ENCODE measurements at regions not wholly inside any gene's neighbourhood (a gene's known extent, or its start where the extent isn't known, plus 50 kb on each side); places are given as distances from the start of the nearest gene placed in this dataset.

DNA sequence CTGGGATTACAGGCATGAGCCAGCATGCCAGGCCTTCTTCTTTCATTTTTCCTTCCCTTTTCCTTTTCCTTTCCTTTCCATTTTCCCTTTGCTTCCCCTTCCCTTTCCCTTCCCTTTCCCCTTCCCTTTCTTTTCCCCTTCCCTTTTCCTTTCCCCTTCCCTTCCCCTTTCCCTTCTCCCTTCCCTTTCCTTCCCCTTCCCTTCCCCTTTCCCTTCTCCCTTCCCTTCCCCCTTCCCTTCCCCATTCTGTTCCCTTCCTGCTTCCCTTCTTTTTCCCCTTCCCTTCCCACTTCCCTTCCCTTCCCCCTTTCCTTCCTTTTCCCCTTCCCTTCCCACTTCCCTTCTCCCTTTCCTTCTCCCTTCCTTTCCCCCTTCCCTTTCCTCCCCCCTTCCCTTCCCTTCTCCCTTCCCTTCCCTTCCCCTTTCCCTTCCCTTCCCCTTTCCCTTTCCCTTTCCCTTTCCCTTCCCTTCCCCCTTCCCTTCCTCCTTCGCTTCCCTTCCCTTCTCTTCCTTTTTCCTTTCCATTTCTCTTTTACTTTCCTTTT is 712.2 kb upstream of the POM121L12 start:
- DNase-seq, result no peak

DNA sequence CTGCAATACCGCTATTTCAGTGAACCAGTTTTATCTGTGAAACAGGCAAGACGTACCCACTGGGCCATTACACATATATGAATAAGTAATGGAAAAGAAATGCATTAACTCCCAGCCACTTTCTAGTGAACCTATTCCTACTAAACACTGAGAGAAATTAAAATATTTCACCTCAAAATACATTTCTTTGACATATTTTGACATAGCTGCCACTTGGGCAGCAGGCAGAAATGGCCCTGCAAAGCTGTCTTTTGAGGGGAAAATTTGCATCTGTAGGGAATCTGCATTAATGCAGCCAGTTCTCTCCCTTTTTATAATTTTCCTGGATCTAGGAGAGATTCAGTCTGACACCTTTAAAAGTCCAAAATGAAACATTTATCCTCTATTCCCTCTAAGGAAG is 714.8 kb upstream of the POM121L12 start:
- DNase-seq, result no peak

DNA sequence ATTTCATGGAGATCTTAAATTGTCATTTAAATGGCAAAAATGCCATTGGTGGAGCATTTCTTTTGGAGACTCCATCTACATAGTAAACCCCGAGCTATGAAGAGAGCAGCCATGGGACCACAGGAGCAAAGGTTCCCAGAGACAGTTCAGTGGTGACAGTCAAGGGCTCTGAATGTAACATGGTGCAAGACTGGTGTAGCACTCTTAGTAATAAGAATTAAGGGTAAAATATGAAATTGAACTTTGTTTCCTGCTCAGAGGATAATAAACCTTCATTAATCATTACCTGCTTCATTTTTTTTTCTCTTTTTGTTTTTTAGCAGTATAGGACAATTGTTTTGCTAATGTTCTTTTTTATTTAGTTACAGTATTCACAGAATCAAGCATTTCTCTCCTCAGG is 717.5 kb upstream of the POM121L12 start:
- no peak for DNase-seq

DNA sequence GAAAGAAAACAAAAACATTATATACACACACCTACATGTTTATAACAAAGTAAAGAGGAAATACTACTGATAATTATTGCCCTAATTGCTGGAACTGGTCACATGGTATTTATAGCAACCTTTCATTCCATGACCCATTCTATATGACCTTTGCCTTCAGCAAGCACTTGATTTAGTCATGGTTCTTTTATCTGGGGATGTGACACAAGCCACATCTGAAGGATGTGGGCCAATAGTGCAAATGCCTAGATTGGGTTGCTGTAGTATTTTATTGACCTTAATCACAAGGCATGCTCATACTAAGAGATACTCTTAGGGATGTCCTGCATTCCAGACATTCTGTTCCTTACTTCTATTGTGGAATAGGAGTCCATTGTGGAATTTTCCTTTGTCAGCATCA is 723.5 kb upstream of the POM121L12 start:
- DNase-seq, result no peak

DNA sequence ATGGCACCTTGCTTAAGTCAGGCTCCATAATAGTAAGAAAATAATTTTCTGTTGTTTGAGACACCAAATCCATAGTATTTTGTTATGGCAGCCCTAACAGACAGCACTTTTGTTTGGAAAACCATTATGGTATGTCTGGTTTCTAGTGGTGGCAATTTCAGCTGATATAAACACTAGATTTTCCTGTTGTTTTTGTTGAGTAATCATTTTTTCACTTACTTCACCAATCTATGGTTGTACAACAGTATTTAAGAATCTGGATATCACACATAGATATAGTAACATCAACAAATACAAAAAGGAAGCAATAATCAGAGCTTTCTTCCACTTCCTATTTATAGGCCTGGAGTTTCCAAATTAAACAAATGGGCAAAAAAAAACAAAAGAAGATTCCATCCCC is 725.8 kb upstream of the POM121L12 start:
- no peak for DNase-seq

DNA sequence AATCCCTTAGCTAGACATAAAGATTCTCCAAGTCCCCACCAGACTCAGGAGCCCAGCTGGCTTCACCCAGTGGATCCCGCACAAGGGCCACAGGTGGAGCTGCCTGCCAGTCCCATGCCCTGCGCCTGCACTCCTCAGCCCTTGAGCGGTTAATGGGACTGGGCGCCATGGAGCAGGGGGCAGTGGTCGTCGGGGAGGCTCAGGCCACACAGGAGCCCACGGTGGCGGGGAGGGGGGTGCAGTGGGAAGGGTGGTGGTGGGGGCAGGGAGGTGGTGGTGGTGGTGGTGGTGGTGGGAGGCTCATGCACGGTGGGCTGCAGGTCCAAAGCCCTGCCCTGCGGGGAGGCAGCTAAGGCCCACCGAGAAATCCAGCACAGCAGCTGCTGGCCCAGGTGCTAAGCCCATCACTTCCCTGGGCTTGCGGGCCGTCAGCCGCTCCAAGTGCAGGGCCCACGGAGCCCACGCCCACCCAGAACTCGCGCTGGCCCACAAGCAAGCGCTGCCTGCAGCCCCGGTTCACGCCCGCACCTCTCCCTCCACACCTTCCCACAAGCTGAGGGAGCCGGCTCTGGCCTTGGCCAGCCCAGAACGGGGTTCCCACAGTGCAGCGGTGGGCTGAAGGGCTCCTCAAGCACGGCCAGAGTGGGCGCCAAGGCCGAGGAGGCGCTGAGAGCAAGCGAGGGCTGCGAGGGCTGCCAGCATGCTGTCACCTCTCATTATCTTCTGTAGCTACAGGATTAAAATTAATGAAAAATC is 732.5 kb upstream of the POM121L12 start:
- DNase-seq, result no peak

DNA sequence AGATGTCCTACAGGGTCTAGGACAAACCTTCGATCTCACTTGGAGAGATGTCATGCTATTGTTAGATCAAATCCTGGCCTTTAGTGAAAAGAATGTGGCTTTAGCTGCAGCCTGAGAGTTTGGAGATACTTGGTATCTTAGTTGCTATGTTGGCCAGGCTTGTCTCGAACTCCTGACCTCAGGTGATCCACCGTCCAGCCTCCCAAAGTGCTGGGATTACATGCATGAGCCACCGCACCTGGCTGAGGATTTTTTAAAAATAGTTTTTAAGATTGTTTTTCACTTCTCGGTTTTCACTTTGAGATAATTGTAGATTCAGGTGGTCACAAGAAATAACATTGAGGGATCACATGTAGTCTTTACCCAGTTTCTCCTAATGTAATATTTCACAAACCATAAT is 738.3 kb upstream of the POM121L12 start:
- no peak for DNase-seq

DNA sequence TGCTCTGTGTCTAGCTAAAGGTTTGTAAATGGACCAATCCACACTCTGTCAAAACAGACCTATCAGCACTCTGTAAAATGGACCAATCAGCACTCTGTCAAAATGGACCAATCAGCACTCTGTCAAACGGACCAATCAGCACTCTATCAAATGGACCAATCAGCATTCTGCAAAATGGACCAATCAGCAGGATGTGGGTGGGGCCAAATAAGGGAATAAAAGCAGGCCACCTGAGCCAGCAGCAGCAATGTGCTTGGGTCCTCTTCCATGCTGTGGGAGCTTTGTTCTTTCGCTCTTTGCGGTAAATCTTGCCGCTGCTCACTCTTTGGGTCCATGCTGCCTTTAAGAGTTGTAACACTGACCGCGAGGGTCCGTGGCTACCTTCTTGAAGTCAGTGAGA is 740.5 kb upstream of the POM121L12 start:
- DNase-seq, result no peak

DNA sequence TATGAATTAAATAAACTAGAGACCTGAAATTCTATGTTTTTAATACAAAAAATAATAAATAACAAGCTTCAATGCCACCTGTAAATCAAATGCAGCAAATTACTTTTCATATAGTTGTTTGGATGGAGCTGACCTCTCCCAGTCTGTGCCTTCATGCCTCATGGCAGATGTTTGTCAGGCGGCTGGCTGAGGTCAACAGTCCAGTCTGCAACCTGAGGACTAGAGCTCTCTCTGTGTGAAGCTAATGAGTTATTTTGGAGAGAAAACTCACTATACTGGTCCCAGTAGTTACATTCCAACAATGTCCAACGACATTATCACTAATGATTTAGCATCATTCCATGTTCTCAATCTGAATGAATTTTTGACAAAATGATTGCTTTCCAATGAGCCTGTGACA is 746.2 kb upstream of the POM121L12 start:
- no peak for DNase-seq

DNA sequence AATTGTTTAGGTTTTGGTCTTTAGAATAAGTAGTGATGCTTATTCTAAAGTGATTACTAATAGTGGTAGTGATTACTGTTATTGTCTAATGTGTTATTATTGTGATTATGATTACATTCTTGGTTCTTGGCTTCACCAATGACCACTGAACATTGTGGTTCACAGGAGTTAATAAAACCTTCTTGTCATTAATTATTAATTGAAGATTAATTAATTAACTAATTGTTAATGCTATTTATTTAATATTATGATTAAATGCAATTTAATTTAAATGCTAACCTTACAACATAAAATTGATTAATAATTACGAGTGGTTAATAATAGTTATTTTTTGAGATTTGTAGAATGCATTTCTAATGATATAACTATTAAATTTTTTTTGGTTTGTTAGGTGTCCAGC is 747.7 kb upstream of the POM121L12 start:
- no peak for DNase-seq

DNA sequence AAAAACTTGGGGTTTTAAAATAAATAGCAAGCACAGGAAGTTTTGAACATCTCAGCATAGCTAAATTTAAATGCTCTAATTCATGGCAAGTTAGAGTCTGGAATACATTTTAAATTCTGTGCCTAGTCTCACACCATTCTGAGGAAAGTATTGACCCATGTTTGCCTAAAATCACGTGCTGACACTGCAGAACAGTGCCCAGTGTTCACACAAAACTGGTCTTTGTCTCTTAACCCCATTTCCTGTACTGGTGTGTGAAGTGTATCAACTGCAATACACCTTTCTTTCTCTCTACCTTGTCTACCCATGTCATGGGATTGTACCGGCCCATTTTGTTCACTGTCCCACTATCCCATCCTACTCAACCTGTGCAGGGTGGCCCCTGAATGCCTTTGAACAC is 749.7 kb upstream of the POM121L12 start:
- no peak for DNase-seq

DNA sequence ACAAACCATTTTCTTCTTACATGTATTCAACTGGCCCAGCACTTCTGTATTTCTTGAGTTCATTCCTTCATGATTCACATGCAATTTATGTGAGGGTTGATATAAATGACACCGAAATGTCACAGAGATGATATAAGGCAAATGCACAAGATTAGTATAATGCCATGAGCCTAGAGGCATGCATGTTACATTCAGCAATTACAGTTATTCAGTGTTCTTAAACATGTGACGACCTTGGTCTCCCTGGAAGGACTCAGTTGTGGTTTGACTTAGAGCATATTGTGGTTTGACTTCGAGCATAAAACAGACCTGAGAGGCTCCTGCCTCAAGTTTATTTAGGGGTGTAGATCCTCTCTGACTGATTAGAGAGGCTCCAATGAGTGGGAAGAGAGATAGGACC is 752.1 kb upstream of the POM121L12 start:
- DNase-seq, result no peak

DNA sequence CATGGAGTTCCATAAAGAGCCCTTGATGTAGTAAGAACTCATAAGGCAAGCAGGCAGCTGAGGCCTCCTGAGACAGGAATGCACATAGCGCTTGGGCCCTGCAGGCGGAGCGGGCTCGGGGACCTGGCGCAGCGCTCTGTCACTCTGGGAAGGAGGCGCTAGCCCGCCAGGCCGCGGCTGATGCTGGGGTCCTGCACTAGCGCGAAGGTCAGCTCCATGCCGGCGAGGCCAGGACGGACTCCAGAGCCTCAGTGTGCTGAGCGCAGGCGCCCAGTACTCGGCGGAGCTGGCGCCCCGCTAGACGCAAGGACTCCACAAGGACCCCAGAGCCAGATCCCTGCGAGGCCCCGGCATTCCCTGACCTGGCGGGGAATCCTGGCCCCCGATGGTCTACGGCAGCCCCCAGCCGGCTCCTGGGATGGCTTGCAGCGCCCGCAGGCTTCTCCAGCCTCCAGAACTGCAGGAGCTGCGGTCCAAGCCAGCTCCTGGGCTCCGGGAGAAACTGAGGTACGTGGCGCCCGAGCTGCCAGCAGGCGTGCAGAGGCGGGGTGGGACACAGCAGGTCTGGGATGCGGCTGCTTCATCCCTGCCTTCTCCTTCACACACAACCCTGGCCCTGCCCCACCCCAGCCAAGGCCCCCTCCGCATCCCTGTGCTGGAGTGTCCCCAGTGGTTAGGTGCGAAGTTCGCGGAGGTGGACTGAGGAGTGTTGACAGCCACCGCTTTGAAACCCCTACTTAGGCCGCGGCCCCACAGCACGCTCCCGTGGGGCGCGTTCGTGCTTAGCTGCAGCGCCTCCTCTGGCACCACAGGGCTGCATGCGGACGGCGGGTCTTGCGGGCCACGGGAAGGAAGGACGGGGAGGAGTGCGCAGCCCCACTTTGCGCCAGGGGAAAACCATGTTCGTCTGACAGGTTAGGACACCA is 761.5 kb upstream of the POM121L12 start:
- no peak for DNase-seq

DNA sequence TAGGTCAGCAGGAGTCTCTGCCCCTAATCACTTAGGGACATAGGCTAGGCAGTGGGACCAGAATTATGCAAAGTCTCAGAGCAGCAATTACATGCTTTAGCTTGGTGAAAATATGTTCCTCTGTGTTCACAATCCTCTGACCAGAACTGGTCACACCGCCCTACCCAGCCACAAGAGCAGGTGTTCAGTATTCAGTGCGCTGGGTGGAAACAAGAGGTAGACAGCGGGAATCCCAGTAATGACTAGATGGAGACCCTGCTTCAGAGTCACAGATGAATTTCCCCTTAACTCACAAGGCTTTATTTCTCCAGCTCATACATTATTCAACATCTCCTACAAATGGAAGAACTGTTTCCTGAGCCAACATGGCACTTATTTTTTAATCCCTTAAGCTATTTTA is 763.7 kb upstream of the POM121L12 start:
- no peak for DNase-seq

DNA sequence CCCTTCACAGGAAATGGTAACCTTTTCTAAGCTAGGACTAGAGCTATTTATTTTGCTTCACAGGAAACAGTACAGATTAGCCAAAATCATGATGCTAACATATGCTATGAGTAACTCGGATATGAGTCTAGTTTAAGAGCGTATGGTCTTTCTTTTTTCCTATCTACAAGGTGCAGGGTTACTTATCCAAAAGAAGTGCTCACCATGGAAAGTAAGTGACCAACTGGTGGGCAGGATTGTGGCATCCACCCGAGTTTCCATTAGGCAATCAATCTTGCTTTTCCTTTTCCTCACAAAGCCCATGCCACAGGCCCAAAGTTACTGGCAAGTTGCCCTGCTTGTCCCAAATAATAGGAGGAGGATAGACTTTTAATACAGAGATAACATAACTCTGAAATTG is 765.1 kb upstream of the POM121L12 start:
- DNase-seq, result no peak

DNA sequence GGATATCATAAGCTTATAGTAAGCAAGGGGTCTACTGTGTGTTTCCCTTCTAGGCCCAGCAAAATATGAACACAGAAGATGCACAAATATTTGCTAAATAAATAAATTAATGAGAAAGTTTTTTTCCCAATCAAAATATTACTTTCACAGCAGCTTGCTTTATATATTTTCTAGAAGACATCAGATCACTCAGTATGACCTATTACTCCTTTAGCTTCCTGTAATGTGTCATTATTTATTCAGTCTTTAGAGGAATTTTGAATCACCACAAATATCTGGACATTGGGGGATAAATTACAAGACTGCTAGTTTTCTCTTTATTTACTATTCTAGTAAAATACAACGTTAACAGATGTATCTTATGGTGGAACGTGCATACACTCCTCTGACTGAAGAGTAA is 765.8 kb upstream of the POM121L12 start:
- no peak for DNase-seq

DNA sequence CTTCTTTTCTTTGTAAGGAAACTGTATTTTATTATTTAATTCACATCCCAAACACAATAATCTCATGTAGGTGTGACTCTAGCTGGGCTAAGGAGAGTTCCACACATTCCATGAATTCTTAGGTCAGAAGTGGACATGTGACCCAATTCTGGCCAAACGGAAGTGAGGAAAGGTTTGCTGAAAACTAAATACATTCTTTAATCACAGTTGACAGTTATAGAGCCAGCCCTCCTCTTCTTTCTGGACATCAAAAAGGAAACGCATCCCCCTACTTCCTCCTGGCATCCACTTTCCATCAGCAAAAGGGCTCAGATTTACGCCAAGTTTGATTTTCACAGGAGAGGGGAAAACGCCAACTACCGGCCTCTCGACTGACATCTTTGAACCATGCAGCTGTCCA is 774.4 kb upstream of the POM121L12 start:
- DNase-seq, result no peak

DNA sequence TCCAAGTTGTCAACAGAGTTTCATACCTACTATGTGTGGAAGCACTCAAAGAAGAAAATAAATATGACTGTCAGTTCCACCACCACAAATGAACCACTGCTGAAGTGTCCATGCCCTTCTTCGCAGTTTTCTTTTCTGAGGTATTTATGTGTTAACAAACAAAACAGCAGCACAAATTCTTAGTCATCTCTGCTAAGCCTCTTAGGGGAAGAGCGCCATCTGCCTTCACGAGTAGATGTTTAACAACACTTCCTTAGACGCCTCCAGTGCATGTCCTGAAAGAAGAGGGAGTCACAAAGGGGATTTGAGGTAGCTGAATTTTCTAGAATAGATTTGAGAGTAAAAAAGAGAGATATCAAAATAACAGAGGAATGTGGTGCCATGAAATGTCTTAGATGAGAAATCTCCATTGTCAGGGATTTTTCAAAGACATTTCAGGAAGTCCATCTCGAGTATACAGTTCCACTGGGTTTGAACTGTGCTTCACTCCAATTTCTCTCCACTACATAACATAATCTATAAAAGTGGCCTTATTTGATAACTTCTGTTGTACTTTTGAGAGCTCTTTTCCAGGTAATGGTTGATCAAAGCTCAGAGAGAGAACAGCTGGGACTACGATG is 775.3 kb upstream of the POM121L12 start:
- DNase-seq, result no peak

DNA sequence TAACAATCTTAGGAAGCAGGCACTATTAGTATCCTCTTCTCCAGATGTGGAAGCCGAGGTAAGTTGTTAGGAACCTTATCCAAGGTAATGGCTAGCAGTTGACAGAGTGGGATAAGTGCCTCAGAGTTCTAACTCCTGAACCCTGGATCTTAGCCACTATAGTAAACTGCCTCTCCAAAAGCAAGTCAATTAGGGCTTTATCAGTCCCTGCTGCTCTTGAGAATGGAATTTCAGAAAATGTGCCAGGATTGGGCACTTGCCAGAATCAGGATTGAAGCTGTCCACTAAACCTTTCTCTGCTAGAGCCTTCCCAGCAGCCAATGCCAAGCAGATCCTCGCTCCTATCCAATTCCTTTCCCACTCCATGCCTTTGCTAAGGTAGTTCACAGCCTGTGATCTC is 777.5 kb upstream of the POM121L12 start:
- no peak for DNase-seq

DNA sequence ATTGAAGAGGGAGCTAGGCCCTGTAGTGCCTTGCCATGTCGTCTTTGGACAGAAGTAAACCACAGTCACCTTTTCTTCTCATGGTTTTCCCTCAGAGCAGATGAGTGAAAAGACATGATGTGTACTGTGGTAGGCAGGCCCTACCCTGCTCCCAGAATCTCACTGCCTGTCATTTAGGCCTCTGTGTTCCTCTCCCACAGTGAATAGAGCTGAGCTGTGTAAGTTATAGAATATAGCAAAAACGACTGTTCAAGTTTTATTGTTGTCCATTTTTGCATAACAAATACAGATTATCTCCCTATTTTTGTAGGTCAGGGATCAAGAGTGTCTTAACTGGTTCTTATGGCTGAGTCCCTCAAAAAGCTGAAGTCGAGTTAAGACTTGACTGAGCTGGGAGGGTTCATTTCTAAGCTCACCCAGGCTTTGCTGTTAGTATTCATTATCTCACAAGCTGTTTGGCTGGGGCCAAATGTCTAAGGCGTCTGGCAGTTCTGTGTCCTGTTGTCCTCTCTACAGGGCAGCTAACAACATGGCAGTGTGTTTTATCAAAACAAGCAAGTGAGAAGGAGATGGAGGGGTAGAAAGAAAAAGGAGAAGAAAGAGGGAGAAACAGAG is 780.9 kb upstream of the POM121L12 start:
- DNase-seq, result no peak

DNA sequence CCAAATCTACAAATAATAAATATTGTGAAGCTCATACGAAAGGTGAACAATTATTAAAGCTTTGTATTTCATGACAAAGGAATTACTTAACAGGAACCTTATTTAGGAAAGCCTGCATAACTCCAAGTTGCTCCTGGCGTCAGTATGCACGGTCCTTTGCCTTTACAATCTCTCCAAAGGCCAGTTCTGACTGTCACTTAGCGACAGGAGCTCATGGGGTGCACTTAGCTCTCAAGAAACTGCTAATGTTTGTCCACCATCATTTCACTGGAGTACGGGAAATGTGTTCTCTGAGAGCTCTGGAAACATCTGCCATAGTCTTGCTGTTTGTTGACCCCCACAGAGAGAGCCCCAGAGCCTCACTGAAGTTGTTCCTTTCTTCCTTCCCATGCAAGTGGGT is 781.5 kb upstream of the POM121L12 start:
- DNase-seq, result no peak

DNA sequence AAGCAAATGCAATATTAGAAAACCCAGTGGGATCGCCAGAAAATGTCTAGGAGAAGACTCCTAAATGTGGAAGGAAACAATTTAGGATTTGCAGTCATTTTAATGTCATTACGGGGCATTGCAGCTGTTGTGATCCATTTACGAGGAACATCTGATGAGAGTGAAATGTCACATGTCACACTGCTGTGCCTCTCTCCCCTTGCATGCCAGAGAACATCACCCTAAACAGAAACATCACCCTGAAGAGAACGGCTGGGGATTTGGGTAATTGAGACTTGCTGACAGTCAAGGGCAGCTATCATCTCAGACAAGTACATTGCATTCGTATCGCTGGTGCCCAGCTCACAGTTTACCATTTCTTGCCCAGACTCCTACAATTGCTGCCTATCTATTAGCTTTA is 785.7 kb upstream of the POM121L12 start:
- no peak for DNase-seq

DNA sequence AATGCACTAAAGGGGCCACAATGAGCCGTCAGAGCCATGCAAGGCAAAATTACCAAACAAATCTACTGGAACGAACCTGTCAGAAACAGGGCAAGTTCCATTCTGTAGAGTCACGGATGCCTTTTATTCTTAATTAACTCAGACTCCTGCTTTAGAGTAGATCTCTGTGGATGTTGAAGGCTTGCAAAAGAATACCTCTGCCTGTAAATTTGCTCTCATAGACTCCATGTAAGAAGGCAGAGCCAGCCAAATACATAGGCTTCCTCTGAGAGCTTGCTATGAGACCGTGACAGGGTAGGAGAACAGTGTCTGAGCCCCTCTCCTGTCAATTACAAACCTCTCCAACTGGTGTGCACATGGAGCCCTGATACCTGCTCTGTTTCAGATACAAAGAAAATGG is 787.9 kb upstream of the POM121L12 start:
- DNase-seq, result no peak

Data from stimulated activated CD4-positive, alpha-beta T cell treated with anti-CD3 and anti-CD28 coated beads, Interleukin-2, amount 100 ng/mL, for 24 hours (primary cell).